AG04450 (cell line): ENCODE measurements at regions not wholly inside any gene's neighbourhood (a gene's known extent, or its start where the extent isn't known, plus 50 kb on each side); places are given as distances from the start of the nearest gene placed in this dataset.
A peak's percentile ranks its signal among the peaks of the same experiment; 100 is the strongest.
"Not testable (repeated sequence)": the region's sequence is repeated elsewhere in the genome, so short reads cannot be mapped to it uniquely, and the experiment has no call there.

Experiments used
- CTCF ChIA-PET: fragments of 300-600, 350-600 bp; formaldehyde crosslinking; extraction: SDS; loops from one replicate; lab custom pipeline; 2022; ENCODE audit warnings: antibody characterized with exemption, inconsistent platforms; lab: Charles Lee
- POLR2A ChIA-PET: fragments of 350-600 bp; formaldehyde crosslinking; extraction: SDS; loops from one replicate; lab custom pipeline; 2021; ENCODE audit warnings: antibody characterized with exemption, inconsistent platforms; lab: Yijun Ruan, JAX
- DNase-seq: peaks from one replicate; pipeline ENCODE4 v3.0.0-alpha.2; 2011; ENCODE audit warnings: low read depth, low spot score
- H3K27ac ChIP-seq: one replicate; pipeline ENCODE4 v1.5.1; 2012; ENCODE audit warnings: low read depth, low read length, control low read depth
- H3K27me3 ChIP-seq: one replicate; pipeline ENCODE4 v1.6.0; 2012; ENCODE audit warnings: low read length; ENCODE audit not compliant: control insufficient read depth, insufficient read depth
- H3K4me3 ChIP-seq: 2 replicates; pipeline ENCODE4 v1.5.1; 2011; ENCODE audit warnings: mild to moderate bottlenecking, low read depth, low read length, control low read depth
- H3K9me3 ChIP-seq: 2 replicates; pipeline ENCODE4 v1.5.1; 2012; ENCODE audit warnings: low read length; ENCODE audit not compliant: control insufficient read depth, insufficient read depth
- TF ChIP-seq, protein P1 (sequence below): IDR thresholded peaks from 2 replicates; pipeline ENCODE4 v1.5.1; 2011; ENCODE audit warnings: low read depth, low read length, control low read depth, inconsistent platforms

DNA sequence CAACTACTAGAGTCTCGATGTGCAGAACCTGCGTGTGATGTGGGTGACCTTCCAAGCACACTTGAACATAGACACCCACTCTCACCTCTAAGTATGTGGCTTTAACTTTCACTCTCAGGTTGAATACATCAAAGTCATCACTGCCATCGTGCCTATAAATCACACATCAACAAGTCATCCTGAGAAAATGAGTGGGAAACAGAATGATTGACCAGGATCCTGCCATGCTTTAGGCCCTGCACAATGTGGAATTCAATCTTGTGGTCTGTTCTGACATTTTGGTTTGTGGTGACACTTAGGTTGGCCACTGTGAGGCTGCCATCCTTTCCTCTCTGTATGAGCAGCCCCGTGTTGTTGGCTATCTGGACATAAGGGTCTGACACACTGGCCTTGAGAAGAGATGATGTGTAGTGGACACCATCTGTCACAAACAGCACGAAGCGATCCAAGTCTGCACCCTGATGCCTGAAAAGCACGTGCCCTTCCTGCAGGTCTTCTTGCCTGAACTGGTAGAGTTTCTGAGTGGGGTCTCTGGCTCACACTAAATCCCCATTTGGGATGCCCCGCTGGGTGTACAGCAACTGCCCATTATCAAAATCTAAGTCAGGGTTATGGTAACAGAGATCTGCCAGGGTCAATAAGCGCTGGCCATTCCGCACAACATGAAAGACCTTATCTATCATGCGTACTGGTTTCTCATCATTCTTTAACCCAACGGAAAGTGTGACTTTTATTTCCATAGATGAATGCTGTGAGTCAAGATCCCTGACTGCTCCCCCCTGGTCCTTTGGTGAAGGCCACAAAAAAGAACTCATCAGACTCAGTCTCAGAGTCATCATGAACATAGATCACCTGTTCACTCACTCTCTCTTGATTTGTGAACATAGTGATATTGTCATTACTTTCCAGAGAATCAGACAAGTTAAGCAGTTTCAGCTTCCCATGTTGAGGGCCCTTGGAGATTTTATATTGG, 116.6 kb downstream of the ESM1 start:
- DNase-seq = no peak
- POLR2A ChIA-PET = no interaction called here
- TF ChIP-seq, protein P1, sequence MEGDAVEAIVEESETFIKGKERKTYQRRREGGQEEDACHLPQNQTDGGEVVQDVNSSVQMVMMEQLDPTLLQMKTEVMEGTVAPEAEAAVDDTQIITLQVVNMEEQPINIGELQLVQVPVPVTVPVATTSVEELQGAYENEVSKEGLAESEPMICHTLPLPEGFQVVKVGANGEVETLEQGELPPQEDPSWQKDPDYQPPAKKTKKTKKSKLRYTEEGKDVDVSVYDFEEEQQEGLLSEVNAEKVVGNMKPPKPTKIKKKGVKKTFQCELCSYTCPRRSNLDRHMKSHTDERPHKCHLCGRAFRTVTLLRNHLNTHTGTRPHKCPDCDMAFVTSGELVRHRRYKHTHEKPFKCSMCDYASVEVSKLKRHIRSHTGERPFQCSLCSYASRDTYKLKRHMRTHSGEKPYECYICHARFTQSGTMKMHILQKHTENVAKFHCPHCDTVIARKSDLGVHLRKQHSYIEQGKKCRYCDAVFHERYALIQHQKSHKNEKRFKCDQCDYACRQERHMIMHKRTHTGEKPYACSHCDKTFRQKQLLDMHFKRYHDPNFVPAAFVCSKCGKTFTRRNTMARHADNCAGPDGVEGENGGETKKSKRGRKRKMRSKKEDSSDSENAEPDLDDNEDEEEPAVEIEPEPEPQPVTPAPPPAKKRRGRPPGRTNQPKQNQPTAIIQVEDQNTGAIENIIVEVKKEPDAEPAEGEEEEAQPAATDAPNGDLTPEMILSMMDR = no peak
- Histone ChIP-seq H3K27me3 (peaks cover 10% of the 10 kb centered on the region), H3K27ac (no peak overlapping the region), H3K9me3 (peaks cover 2% of the 10 kb centered on the region; the same call in 1 of the 2 replicates), H3K4me3 (no peak overlapping the region)
- CTCF ChIA-PET = interaction anchor here (0.7 to 3.8 kb wide), 8 partner anchors 10 to 380 kb away, joined by 3 to 58 read pairs (median 12); partner anchors contain the start of genes GPX8 and SNX18

DNA sequence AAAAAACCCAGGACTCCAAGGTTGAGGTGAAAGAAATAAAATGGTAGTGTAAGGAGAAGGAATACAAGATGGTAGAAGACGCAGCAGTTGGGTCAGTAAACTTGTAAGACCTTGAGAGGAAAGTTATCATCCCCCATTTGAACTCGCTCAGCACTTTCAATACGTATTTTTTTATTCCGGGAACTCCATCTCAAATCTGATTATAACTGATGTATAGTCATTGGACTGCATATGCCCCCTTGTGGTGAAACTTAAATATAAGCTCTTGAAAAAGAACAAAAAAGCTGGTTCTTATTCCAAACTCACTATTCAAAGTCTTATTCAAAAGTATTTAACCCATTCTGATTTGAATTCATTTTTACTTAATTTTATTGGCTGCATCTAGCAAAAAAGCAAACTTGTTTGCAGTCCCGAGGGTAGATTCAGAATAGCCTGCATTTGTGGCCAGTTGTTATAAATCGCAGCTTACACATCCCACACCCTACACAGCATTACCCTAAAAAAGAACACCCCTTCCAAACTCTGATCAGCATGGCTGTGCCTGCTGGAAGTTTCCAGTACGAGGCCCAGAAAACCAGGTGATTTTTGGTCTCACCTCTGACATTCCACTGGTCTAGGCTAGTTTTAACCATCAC, 118.0 kb downstream of the ESM1 start:
- H3K9me3 ChIP-seq = peaks cover 2% of the 10 kb centered on the region; the same call in 1 of the 2 replicates
- ChIA-PET CTCF (interaction anchor here (0.5 to 3.2 kb wide), 51 partner anchors 11 to 624 kb away, joined by 3 to 58 read pairs (median 4); partner anchors contain the start of genes GPX8 and SNX18), POLR2A (interaction anchor here (0.6 to 1.3 kb wide), 2 partner anchors 106 to 350 kb away, joined by 3 to 5 read pairs; partner anchors contain the start of gene SNX18)
- no peak for DNase-seq
- H3K4me3 ChIP-seq = no peak overlapping the region
- TF ChIP-seq, protein P1 = peak; percentile 62
- no peak overlapping the region for H3K27ac ChIP-seq
- H3K27me3 ChIP-seq = peaks cover 6% of the 10 kb centered on the region

DNA sequence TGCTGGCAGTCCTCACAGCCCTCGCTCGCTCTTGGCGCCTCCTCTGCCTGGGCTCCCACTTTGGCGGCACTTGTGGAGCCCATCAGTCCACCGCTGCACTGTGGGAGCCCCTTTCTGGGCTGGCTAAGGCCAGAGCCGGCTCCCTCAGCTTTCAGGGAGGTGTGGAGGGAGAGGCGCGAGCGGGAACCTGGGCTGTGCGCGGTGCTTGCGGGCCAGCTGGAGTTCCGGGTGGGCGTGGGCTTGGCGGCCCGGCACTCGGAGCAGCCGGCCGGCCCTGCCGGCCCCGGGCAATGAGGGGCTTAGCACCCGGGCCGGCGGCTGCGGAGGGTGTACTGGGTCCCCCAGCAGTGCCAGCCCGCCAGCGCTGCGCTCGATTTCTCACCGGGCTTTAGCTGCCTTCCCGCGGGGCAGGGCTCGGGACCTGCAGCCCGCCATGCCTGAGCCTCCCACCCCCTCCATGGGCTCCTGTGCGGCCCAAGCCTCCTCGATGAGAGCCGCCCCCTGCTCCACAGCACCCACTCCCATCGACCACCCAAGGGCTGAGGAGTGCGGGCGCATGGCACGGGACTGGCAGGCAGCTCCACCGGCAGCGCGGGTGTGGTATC, 120.4 kb downstream of the ESM1 start:
- DNase-seq, H3K9me3 ChIP-seq, H3K4me3 ChIP-seq, H3K27me3 ChIP-seq, H3K27ac ChIP-seq: not testable (repeated sequence)
- CTCF ChIA-PET = interaction anchor here (1.5 to 2.8 kb wide), 3 partner anchors 13 to 348 kb away, joined by 4 to 14 read pairs (median 6); partner anchors contain the start of gene GPX8
- POLR2A ChIA-PET = interaction anchor here (0.8 kb wide), 1 partner anchor 295 kb away, joined by 5 read pairs; the partner anchor contains the start of gene GPX8

DNA sequence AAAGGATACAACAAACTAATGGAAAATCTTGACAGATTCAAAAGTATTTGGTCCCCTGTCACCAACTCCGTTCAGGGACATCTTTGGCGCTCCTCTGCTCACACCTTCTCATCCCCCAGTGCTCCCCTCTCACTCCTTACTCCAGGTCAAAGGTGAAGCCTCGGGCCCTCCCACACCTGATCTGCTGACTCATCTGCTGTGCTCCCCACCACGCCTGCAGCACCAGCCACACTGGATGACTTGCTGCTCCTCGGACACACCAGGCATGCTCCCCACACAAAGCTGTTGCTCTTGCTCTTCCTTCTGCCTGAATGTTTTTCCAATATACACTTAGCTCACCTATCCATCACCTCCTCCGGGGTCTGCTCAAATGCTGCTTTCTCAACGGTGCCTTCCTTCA, 123.4 kb downstream of the ESM1 start:
- CTCF ChIA-PET = interaction anchor here (0.7 to 1.9 kb wide), 4 partner anchors 33 to 372 kb away, joined by 3 to 10 read pairs (median 4); partner anchors contain the start of gene SNX18
- Histone ChIP-seq H3K27ac (peak overlapping the region; percentile 58), H3K9me3 (peaks cover 7% of the 10 kb centered on the region), H3K27me3 (no peaks in the 10 kb centered on the region), H3K4me3 (no peak overlapping the region; the same call in 1 of the 2 replicates)
- DNase-seq = no peak
- POLR2A ChIA-PET = interaction anchor here (0.9 kb wide), 1 partner anchor 24 kb away, joined by 3 read pairs; no protein-coding TSS in a partner anchor
- TF ChIP-seq, protein P1 = no peak
